Spleen (tissue), 11 donors: ENCODE measurements at regions not wholly inside any gene's neighbourhood (a gene's known extent, or its start where the extent isn't known, plus 50 kb on each side); places are given as distances from the start of the nearest gene placed in this dataset.

ENCODE experiments used
- DNase-seq: peaks from one replicate; pipeline ENCODE4 v3.0.0-alpha.2; 2020
- H3K27ac ChIP-seq, 8 donors: fragments of 200-600 bp; sonication (generic) in 7 of 8; 1 replicate in 4 of 8; 2 replicates in 4 of 8; pipeline versions ENCODE4 v1.5.0 to v1.8.0; 2016 to 2021; ENCODE audit warnings: inconsistent platforms in 4 of 8, mild to moderate bottlenecking in 4 of 8, moderate library complexity in 1 of 8
- H3K27me3 ChIP-seq, 7 donors: fragments of 200-600 bp; sonication (generic) in 6 of 7; replicated peaks in 1 of 7; 1 replicate in 4 of 7; 2 replicates in 3 of 7; pipeline versions ENCODE4 v1.5.0 to v1.8.0; 2016 to 2021; ENCODE audit warnings: inconsistent platforms in 3 of 7, mild to moderate bottlenecking in 1 of 7
- H3K36me3 ChIP-seq, 6 donors: fragments of 200-600 bp; sonication (generic) in 5 of 6; 1 replicate in 4 of 6; 2 replicates in 2 of 6; pipeline versions ENCODE4 v1.5.0 to v1.8.0; 2016 to 2021; ENCODE audit warnings: inconsistent platforms in 2 of 6
- H3K4me1 ChIP-seq, 6 donors: fragments of 200-600 bp; sonication (generic) in 5 of 6; 1 replicate in 3 of 6; 2 replicates in 3 of 6; pipeline versions ENCODE4 v1.5.0 to v1.8.0; 2016 to 2021; ENCODE audit warnings: inconsistent platforms in 3 of 6
- H3K4me3 ChIP-seq, 8 donors: fragments of 200-600 bp; sonication (generic) in 7 of 8; 1 replicate in 4 of 8; 2 replicates in 4 of 8; pipeline versions ENCODE4 v1.5.0 to v1.8.0; 2016 to 2021; ENCODE audit warnings: inconsistent platforms in 4 of 8, mild to moderate bottlenecking in 4 of 8, moderate library complexity in 2 of 8
- H3K9me3 ChIP-seq, 8 donors: fragments of 200-600 bp; sonication (generic) in 7 of 8; 1 replicate in 4 of 8; 2 replicates in 4 of 8; pipeline versions ENCODE4 v1.5.0 to v1.8.0; 2016 to 2021; ENCODE audit warnings: inconsistent platforms in 4 of 8
- CTCF ChIP-seq, 11 experiments: fragments of 200-600 bp in 7 of 11; fragments of 450-650 bp in 4 of 11; sonication (generic) in 4 of 11; IDR thresholded peaks in 8 of 11; conservative IDR thresholded peaks in 3 of 11; 1 replicate in 7 of 11; 2 replicates in 4 of 11; pipeline versions ENCODE4 v1.4.0 to v1.8.0; 2016 to 2021; ENCODE audit warnings: antibody characterized with exemption in 11 of 11, inconsistent platforms in 4 of 11, mild to moderate bottlenecking in 1 of 11
- POLR2A ChIP-seq, 3 donors: fragments of 450-650 bp; IDR thresholded peaks; one replicate each; pipeline ENCODE4 v1.5.1; 2017; ENCODE audit warnings: antibody characterized with exemption in 3 of 3, mild to moderate bottlenecking in 1 of 3
- POLR2AphosphoS5 ChIP-seq, 3 donors: sonication (generic); formaldehyde crosslinking; IDR thresholded peaks; one replicate each; pipeline ENCODE4 v1.5.1; 2017; ENCODE audit warnings: antibody characterized with exemption in 3 of 3
- WGBS, 5 donors: extraction: QIAGEN DNeasy Blood & Tissue Kit in 3 of 5; methylation state at CpG; one replicate each; pipeline versions ENCODE4 v1.1.5 to v1.1.7; 2013 to 2018; 5-methylcytosine and 5-hydroxymethylcytosine counted together
- intact Hi-C: fragments of 100-400 bp; cut with DNase I; formaldehyde crosslinking; loops from one replicate; pipeline ENCODE4 v1.15.0; 2023; ENCODE audit warnings: low total_unique reads
- donor health status: healthy with polysubstance abuse.
- donor health status: DM: no; HTN: no; CAD: no; lungs with moderate emphysema.
- donor health status: DM: no; HTN: no; CAD: no.
- donor health status: Bipolar disorder and iron deficiency.
- donor health status: healthy.
- donor health status: DM: no; HTN: no; CAD: no.
- donor health status: DM: yes; HTN: yes; CAD: no.

- TF ChIP-seq POLR2A (IDR thresholded peaks at IDR 0.05) (no peak), POLR2AphosphoS5 (IDR thresholded peaks at IDR 0.05) (no peak), CTCF (IDR thresholded peaks at IDR 0.05 in 8 of 11, conservative IDR thresholded peaks at IDR 0.05 in 3 of 11) (no peak)
- Histone ChIP-seq H3K27ac (no peak overlapping the region), H3K4me1 (no peaks in the 10 kb centered on the region), H3K27me3 (no peaks in the 10 kb centered on the region), H3K36me3 (no peaks in the 10 kb centered on the region), H3K9me3 (no peaks in the 10 kb centered on the region), H3K4me3 (no peak overlapping the region)
- DNase-seq: no peak
- intact Hi-C loops: no loop called here
- WGBS, 5 donors: 62 to 72% (median 67%) methylated on average over 7 of the region's 7 CpGs
Measured at GRCh38 chr5:105680858-105681475, 1989.8 kb downstream of the EFNA5 start.

GRCh38 chr5:105677291-105677690 lies 1993.4 kb downstream of the EFNA5 start:
- H3K4me3 ChIP-seq: no peak overlapping the region
- no peaks in the 10 kb centered on the region for H3K27me3 ChIP-seq
- no peak overlapping the region for H3K27ac ChIP-seq
- DNase-seq: no peak
- H3K4me1 ChIP-seq: no peaks in the 10 kb centered on the region
- no peaks in the 10 kb centered on the region for H3K36me3 ChIP-seq
- TF ChIP-seq POLR2AphosphoS5 (IDR thresholded peaks at IDR 0.05): no peak
- no peak for TF ChIP-seq CTCF (IDR thresholded peaks at IDR 0.05 in 8 of 11, conservative IDR thresholded peaks at IDR 0.05 in 3 of 11)
- no peak for TF ChIP-seq POLR2A (IDR thresholded peaks at IDR 0.05)
- WGBS, 5 donors: 76 to 92% (median 77%) methylated on average over 2 of the region's 2 CpGs
- no peaks in the 10 kb centered on the region for H3K9me3 ChIP-seq
- intact Hi-C loops: no loop called here

- TF ChIP-seq POLR2A (IDR thresholded peaks at IDR 0.05) (no peak), CTCF (IDR thresholded peaks at IDR 0.05 in 8 of 11, conservative IDR thresholded peaks at IDR 0.05 in 3 of 11) (no peak), POLR2AphosphoS5 (IDR thresholded peaks at IDR 0.05) (no peak)
- no peak overlapping the region for H3K4me3 ChIP-seq
- H3K9me3 ChIP-seq: peaks cover 0 to 19% (median 2%) of the 10 kb centered on the region in 8 donors
- H3K4me1 ChIP-seq: no peaks in the 10 kb centered on the region
- no peaks in the 10 kb centered on the region for H3K27me3 ChIP-seq
- no peaks in the 10 kb centered on the region for H3K36me3 ChIP-seq
- no peak for DNase-seq
- intact Hi-C loops: no loop called here
- 79 to 91% (median 84%) methylated on average over 3 of the region's 3 CpGs for WGBS, 5 donors
- H3K27ac ChIP-seq: no peak overlapping the region
Measured at GRCh38 chr5:105670596-105670995, 2000.1 kb downstream of the EFNA5 start.

- Histone ChIP-seq H3K27ac (no peak overlapping the region), H3K4me3 (no peak overlapping the region), H3K9me3 (peaks cover 0 to 9% (median 2%) of the 10 kb centered on the region in 8 donors), H3K36me3 (no peaks in the 10 kb centered on the region), H3K27me3 (no peaks in the 10 kb centered on the region), H3K4me1 (no peaks in the 10 kb centered on the region)
- intact Hi-C loops: no loop called here
- no peak for DNase-seq
- 85 to 94% (median 92%) methylated on average over 4 of the region's 4 CpGs for WGBS, 5 donors
- TF ChIP-seq CTCF (IDR thresholded peaks at IDR 0.05 in 8 of 11, conservative IDR thresholded peaks at IDR 0.05 in 3 of 11) (no peak), POLR2AphosphoS5 (IDR thresholded peaks at IDR 0.05) (no peak), POLR2A (IDR thresholded peaks at IDR 0.05) (no peak)
Measured at GRCh38 chr5:105663671-105664070, 2007.1 kb downstream of the EFNA5 start.
